B cell (primary cell): ENCODE measurements at regions not wholly inside any gene's neighbourhood (a gene's known extent, or its start where the extent isn't known, plus 50 kb on each side); places are given as distances from the start of the nearest gene placed in this dataset.

Experiments
- ATAC-seq: fragments of 200-7000 bp; cut with Tn5 transposase; one replicate; pipeline ENCODE4 v1.10.0; 2021; ENCODE audit warnings: low read depth, mild to moderate bottlenecking, moderate number of reproducible peaks, moderate library complexity
- CTCF ChIA-PET: fragments of 350-600 bp; sonication (Branson Sonifier 250); formaldehyde crosslinking; loops from one replicate; lab custom pipeline; 2021; ENCODE audit warnings: antibody characterized with exemption, inconsistent platforms; lab: Charles Lee
- POLR2A ChIA-PET: fragments of 350-600 bp; sonication (Branson Sonifier 250); formaldehyde crosslinking; loops from one replicate; lab custom pipeline; 2021; ENCODE audit warnings: antibody characterized with exemption; lab: Charles Lee
- DNase-seq: peaks from one replicate; pipeline ENCODE4 v3.0.0; 2013
- H2AFZ ChIP-seq: 2 replicates; pipeline ENCODE4 v1.6.1; 2012; ENCODE audit warnings: mild to moderate bottlenecking, low read depth, low read length; ENCODE audit not compliant: insufficient read depth, poor library complexity, severe bottlenecking
- H3K27ac ChIP-seq, 2 donors: 1 replicate in 1 of 2; 2 replicates in 1 of 2; pipeline ENCODE4 v1.5.1; 2012 to 2013; ENCODE audit warnings: low read length in 2 of 2, mild to moderate bottlenecking in 2 of 2, moderate library complexity in 1 of 2
- H3K27me3 ChIP-seq, 4 experiments: fragments of 200-600 bp in 1 of 4; sonication (generic) in 1 of 4; replicated peaks in 1 of 4; 1 replicate in 2 of 4; 2 replicates in 2 of 4; pipeline versions ENCODE4 v1.6.1 to v1.7.0; 2013 to 2016; ENCODE audit warnings: low read length in 3 of 4, mild to moderate bottlenecking in 2 of 4, mixed read lengths in 1 of 4, moderate library complexity in 1 of 4; ENCODE audit not compliant: insufficient read depth in 4 of 4, control insufficient read depth in 3 of 4; ENCODE audit errors: control extremely low read depth in 1 of 4
- H3K36me3 ChIP-seq, 2 experiments: replicated peaks in 1 of 2; 1 replicate in 1 of 2; 2 replicates in 1 of 2; pipeline versions ENCODE4 v1.6.1 to v1.7.1; 2013; ENCODE audit warnings: low read length in 1 of 2; ENCODE audit not compliant: insufficient read depth in 2 of 2, control insufficient read depth in 1 of 2; ENCODE audit errors: control extremely low read depth in 1 of 2, extremely low read depth in 1 of 2
- H3K4me1 ChIP-seq, 2 donors: fragments of 200-600 bp in 1 of 2; sonication (generic) in 1 of 2; 1 replicate in 1 of 2; 2 replicates in 1 of 2; pipeline versions ENCODE4 v1.5.1 to v1.6.1; 2013 to 2017; ENCODE audit warnings: low read length in 2 of 2; ENCODE audit not compliant: control insufficient read depth in 2 of 2, insufficient read depth in 2 of 2
- H3K4me2 ChIP-seq: replicated peaks from 2 replicates; pipeline ENCODE3; 2012; ENCODE audit warnings: mild to moderate bottlenecking, low read depth, low read length; ENCODE audit not compliant: poor library complexity, severe bottlenecking
- H3K4me3 ChIP-seq, 5 experiments: fragments of 200-600 bp in 1 of 5; sonication (generic) in 1 of 5; 1 replicate in 3 of 5; 2 replicates in 2 of 5; pipeline versions ENCODE4 v1.5.1 to v1.7.0; 2011 to 2016; ENCODE audit warnings: low read length in 4 of 5, mild to moderate bottlenecking in 4 of 5, low read depth in 2 of 5, control low read depth in 1 of 5, moderate library complexity in 1 of 5; ENCODE audit not compliant: insufficient read depth in 1 of 5; ENCODE audit errors: control extremely low read depth in 1 of 5, extremely low read depth in 1 of 5
- H3K79me2 ChIP-seq: fragments of 200-600 bp; sonication (generic); one replicate; pipeline ENCODE4 v1.6.0; 2016; ENCODE audit warnings: low read length; ENCODE audit not compliant: control insufficient read depth, insufficient read depth
- H3K9ac ChIP-seq: fragments of 200-600 bp; sonication (generic); 2 replicates; pipeline ENCODE4 v1.6.1; 2017; ENCODE audit warnings: mild to moderate bottlenecking, low read length, moderate library complexity
- H3K9me3 ChIP-seq, 3 donors: one replicate each; pipeline versions ENCODE4 v1.6.1 to v1.7.1; 2013; ENCODE audit warnings: low read length in 2 of 3; ENCODE audit not compliant: control insufficient read depth in 2 of 3, insufficient read depth in 1 of 3; ENCODE audit errors: control extremely low read depth in 1 of 3
- H4K20me1 ChIP-seq: 2 replicates; pipeline ENCODE4 v1.6.0; 2012; ENCODE audit warnings: mild to moderate bottlenecking, low read length; ENCODE audit not compliant: insufficient read depth, control insufficient read depth, poor library complexity, severe bottlenecking
- H3K27ac Mint-ChIP-seq: one replicate; pipeline ENCODE4 v1.8.0; 2021; ENCODE audit warnings: mixed read lengths
- H3K27me3 Mint-ChIP-seq: one replicate; pipeline ENCODE4 v1.8.0; 2021; ENCODE audit warnings: mixed read lengths
- H3K4me1 Mint-ChIP-seq: one replicate; pipeline ENCODE4 v1.8.0; 2021; ENCODE audit warnings: mixed read lengths
- H3K4me3 Mint-ChIP-seq: one replicate; pipeline ENCODE4 v1.8.0; 2021; ENCODE audit warnings: mixed read lengths
- H3K9me3 Mint-ChIP-seq: one replicate; pipeline ENCODE4 v1.8.0; 2022; ENCODE audit warnings: mixed read lengths; ENCODE audit not compliant: insufficient read depth
- EZH2 ChIP-seq: IDR thresholded peaks from 2 replicates; pipeline ENCODE4 v1.6.1; 2012; ENCODE audit warnings: borderline replicate concordance, low read depth, mild to moderate bottlenecking, moderate library complexity, low read length; ENCODE audit not compliant: insufficient read depth, poor library complexity, severe bottlenecking
- WGBS: methylation state at CpG from one replicate; pipeline ENCODE4 v1.1.5; 2013; ENCODE audit warnings: missing lambda C conversion rate; ENCODE audit not compliant: insufficient coverage; 5-methylcytosine and 5-hydroxymethylcytosine counted together
- intact Hi-C: fragments of 100-400 bp; cut with micrococcal nuclease; formaldehyde crosslinking; loops from one replicate; pipeline ENCODE4 v1.10.0; 2022
- TF ChIP-seq, protein P1 (sequence below): fragments of 200-600 bp; IDR thresholded peaks from one replicate; pipeline ENCODE4 v1.8.0; 2022; ENCODE audit warnings: antibody characterized with exemption, mild to moderate bottlenecking

DNA sequence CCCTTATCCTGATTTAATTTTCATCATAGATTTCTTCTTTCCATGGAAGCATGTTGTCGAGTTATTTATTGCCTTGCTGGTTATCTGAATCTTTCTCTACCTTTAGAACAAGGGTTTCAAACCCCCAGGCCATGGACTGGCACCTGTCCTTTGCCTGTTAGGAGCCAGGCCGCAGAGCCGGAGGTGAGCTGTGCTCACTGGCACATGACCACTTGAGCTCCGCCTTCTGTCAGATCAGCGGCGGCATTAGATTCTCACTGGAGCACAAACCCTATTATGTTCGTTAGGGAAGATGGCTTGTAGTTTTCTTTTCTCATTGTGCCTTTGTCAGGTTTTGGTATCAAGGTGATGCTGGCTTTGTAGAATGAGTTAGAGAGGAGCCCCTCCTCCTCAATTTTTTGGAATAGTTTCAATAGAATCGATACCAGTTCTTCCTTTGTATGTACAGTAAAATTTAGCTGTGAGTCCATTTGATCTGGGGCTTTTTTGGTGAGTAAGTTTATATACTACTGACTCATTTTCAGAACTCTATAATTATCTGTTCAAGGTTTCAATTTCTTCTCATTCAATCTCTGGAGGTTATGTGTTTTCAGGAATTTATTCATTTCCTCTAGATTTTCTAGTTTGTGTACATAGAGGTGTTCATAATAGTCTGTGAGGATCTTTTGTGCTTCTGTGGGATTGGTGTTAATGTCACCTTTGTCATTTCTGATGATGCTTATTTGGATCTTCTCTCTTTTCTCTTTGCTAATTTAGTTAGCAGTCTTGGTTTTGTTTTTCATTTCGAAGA is 668.0 kb upstream of the FAM98A start:
- H3K9me3 ChIP-seq = peaks cover 0 to 3% (median 0%) of the 10 kb centered on the region in 3 donors
- no peaks in the 10 kb centered on the region for H3K4me1 ChIP-seq
- no peak overlapping the region for H3K9ac ChIP-seq
- no peaks in the 10 kb centered on the region for H3K27me3 ChIP-seq
- no peak for TF ChIP-seq EZH2
- TF ChIP-seq, protein P1, sequence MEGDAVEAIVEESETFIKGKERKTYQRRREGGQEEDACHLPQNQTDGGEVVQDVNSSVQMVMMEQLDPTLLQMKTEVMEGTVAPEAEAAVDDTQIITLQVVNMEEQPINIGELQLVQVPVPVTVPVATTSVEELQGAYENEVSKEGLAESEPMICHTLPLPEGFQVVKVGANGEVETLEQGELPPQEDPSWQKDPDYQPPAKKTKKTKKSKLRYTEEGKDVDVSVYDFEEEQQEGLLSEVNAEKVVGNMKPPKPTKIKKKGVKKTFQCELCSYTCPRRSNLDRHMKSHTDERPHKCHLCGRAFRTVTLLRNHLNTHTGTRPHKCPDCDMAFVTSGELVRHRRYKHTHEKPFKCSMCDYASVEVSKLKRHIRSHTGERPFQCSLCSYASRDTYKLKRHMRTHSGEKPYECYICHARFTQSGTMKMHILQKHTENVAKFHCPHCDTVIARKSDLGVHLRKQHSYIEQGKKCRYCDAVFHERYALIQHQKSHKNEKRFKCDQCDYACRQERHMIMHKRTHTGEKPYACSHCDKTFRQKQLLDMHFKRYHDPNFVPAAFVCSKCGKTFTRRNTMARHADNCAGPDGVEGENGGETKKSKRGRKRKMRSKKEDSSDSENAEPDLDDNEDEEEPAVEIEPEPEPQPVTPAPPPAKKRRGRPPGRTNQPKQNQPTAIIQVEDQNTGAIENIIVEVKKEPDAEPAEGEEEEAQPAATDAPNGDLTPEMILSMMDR = no peak
- ATAC-seq (no peak), DNase-seq (no peak)
- CTCF ChIA-PET = no interaction called here
- 79% methylated on average over 4 of the region's 9 CpGs for WGBS
- no peaks in the 10 kb centered on the region for H3K79me2 ChIP-seq
- no peaks in the 10 kb centered on the region for H3K4me1 Mint-ChIP-seq
- intact Hi-C loops = no loop called here
- no peak overlapping the region for H2AFZ ChIP-seq
- no peaks in the 10 kb centered on the region for H3K36me3 ChIP-seq
- no peak overlapping the region for H3K4me3 Mint-ChIP-seq
- no peaks in the 10 kb centered on the region for H3K27me3 Mint-ChIP-seq
- peaks cover 6% of the 10 kb centered on the region for H3K9me3 Mint-ChIP-seq
- H3K4me3 ChIP-seq = no peak overlapping the region
- no peak overlapping the region for H3K4me2 ChIP-seq
- POLR2A ChIA-PET = no interaction called here
- no peaks in the 10 kb centered on the region for H4K20me1 ChIP-seq
- H3K27ac Mint-ChIP-seq = no peak overlapping the region
- H3K27ac ChIP-seq = no peak overlapping the region

- H3K27me3 Mint-ChIP-seq = no peaks in the 10 kb centered on the region
- CTCF ChIA-PET = no interaction called here
- Histone ChIP-seq H3K9me3 (peaks cover 0 to 7% (median 0%) of the 10 kb centered on the region in 3 donors), H3K36me3 (no peaks in the 10 kb centered on the region), H3K9ac (no peak overlapping the region), H3K4me1 (no peaks in the 10 kb centered on the region), H3K27ac (no peak overlapping the region), H2AFZ (no peak overlapping the region), H3K79me2 (no peaks in the 10 kb centered on the region), H3K4me2 (no peak overlapping the region), H3K4me3 (no peak overlapping the region), H3K27me3 (no peaks in the 10 kb centered on the region), H4K20me1 (no peaks in the 10 kb centered on the region)
- DNase-seq = no peak
- peaks cover 2% of the 10 kb centered on the region for H3K9me3 Mint-ChIP-seq
- no peak overlapping the region for H3K4me3 Mint-ChIP-seq
- intact Hi-C loops = no loop called here
- H3K27ac Mint-ChIP-seq = no peak overlapping the region
- 93% methylated on average over 3 of the region's 6 CpGs for WGBS
- POLR2A ChIA-PET = no interaction called here
- H3K4me1 Mint-ChIP-seq = no peaks in the 10 kb centered on the region
- no peak for TF ChIP-seq EZH2
- TF ChIP-seq, protein P1 = no peak
- ATAC-seq = no peak
Measured at GRCh38 chr2:34261701-34262100, 662.6 kb upstream of the FAM98A start.
